Smooth muscle cell (in vitro differentiated cells): ENCODE measurements at regions not wholly inside any gene's neighbourhood (a gene's known extent, or its start where the extent isn't known, plus 50 kb on each side); places are given as distances from the start of the nearest gene placed in this dataset.

ENCODE experiments used
- DNase-seq: peaks from one replicate; lab custom pipeline; 2025; ENCODE audit not compliant: unreplicated experiment; lab: John Stamatoyannopoulos, UW
- H2AFZ ChIP-seq: fragments of 200-600 bp; sonication (generic); 2 replicates; pipeline ENCODE4 v1.6.0; 2016; ENCODE audit warnings: antibody characterized with exemption, low read depth, mild to moderate bottlenecking
- H3F3A ChIP-seq: fragments of 200-600 bp; sonication (generic); 2 replicates; pipeline ENCODE4 v1.6.0; 2017; ENCODE audit warnings: antibody characterized with exemption, low read depth
- H3K27ac ChIP-seq: fragments of 200-600 bp; sonication (generic); 2 replicates; pipeline ENCODE4 v1.5.1; 2016; ENCODE audit warnings: low read depth, mild to moderate bottlenecking
- H3K27me3 ChIP-seq: fragments of 200-600 bp; sonication (generic); 2 replicates; pipeline ENCODE4 v1.6.1; 2016; ENCODE audit warnings: low read depth, mild to moderate bottlenecking
- H3K36me3 ChIP-seq: fragments of 200-600 bp; sonication (generic); 2 replicates; pipeline ENCODE4 v1.5.1; 2016; ENCODE audit warnings: low read depth
- H3K4me1 ChIP-seq: fragments of 200-600 bp; sonication (generic); 2 replicates; pipeline ENCODE4 v1.5.1; 2016; ENCODE audit warnings: low read depth
- H3K4me2 ChIP-seq: fragments of 200-600 bp; sonication (generic); 2 replicates; pipeline ENCODE4 v1.6.0; 2016; ENCODE audit warnings: mild to moderate bottlenecking
- H3K4me3 ChIP-seq: fragments of 200-600 bp; sonication (generic); 2 replicates; pipeline ENCODE4 v1.5.1; 2016; ENCODE audit warnings: mild to moderate bottlenecking
- H3K79me2 ChIP-seq: fragments of 200-600 bp; sonication (generic); 2 replicates; pipeline ENCODE4 v1.6.0; 2016; ENCODE audit warnings: low read depth, mild to moderate bottlenecking
- H3K9ac ChIP-seq: fragments of 200-600 bp; sonication (generic); 2 replicates; pipeline ENCODE4 v1.6.0; 2016; ENCODE audit warnings: low read depth
- H3K9me3 ChIP-seq: fragments of 200-600 bp; sonication (generic); replicated peaks from 2 replicates; pipeline ENCODE4 v1.5.1; 2016; ENCODE audit warnings: low read depth
- H4K20me1 ChIP-seq: fragments of 200-600 bp; sonication (generic); 2 replicates; pipeline ENCODE4 v1.6.0; 2016; ENCODE audit warnings: low read depth
- CTCF ChIP-seq: fragments of 200-600 bp; sonication (generic); IDR thresholded peaks from 2 replicates; pipeline ENCODE4 v1.5.1; 2017; ENCODE audit warnings: borderline replicate concordance, mild to moderate bottlenecking, antibody characterized with exemption; ENCODE audit not compliant: insufficient read depth, poor library complexity, severe bottlenecking
- WGBS: methylation state at CpG from one replicate; pipeline ENCODE4 v1.1.7; 2016; ENCODE audit warnings: low lambda C conversion rate; 5-methylcytosine and 5-hydroxymethylcytosine counted together

- H3K9ac ChIP-seq: no peak overlapping the region
- no peaks in the 10 kb centered on the region for H4K20me1 ChIP-seq
- H3K4me1 ChIP-seq: no peaks in the 10 kb centered on the region
- H3K4me3 ChIP-seq: no peak overlapping the region
- no peak overlapping the region for H3K27ac ChIP-seq
- H3F3A ChIP-seq: no peaks in the 10 kb centered on the region
- H3K36me3 ChIP-seq: no peaks in the 10 kb centered on the region
- no peak for TF ChIP-seq CTCF
- no peak overlapping the region for H3K4me2 ChIP-seq
- no peaks in the 10 kb centered on the region for H3K9me3 ChIP-seq
- no peak overlapping the region for H2AFZ ChIP-seq
- no peaks in the 10 kb centered on the region for H3K27me3 ChIP-seq
- no peaks in the 10 kb centered on the region for H3K79me2 ChIP-seq
- no peak for DNase-seq
These were observed 150.3 kb downstream of the DMRTA2 start for GRCh38 chr1:50272912-50273311.

- no peaks in the 10 kb centered on the region for H3K4me1 ChIP-seq
- H3K9me3 ChIP-seq: no peaks in the 10 kb centered on the region
- H3K79me2 ChIP-seq: no peaks in the 10 kb centered on the region
- H2AFZ ChIP-seq: no peak overlapping the region
- DNase-seq: no peak
- 66% methylated on average over 2 of the region's 2 CpGs for WGBS
- H3K27me3 ChIP-seq: no peaks in the 10 kb centered on the region
- no peaks in the 10 kb centered on the region for H3F3A ChIP-seq
- H3K36me3 ChIP-seq: no peaks in the 10 kb centered on the region
- no peak overlapping the region for H3K27ac ChIP-seq
- no peaks in the 10 kb centered on the region for H4K20me1 ChIP-seq
- H3K9ac ChIP-seq: no peak overlapping the region
- H3K4me3 ChIP-seq: no peak overlapping the region
- H3K4me2 ChIP-seq: no peak overlapping the region
- TF ChIP-seq CTCF: peak; percentile 28
These were observed 151.2 kb downstream of the DMRTA2 start for GRCh38 chr1:50271968-50272578.

- TF ChIP-seq CTCF: no peak
- no peaks in the 10 kb centered on the region for H3K27me3 ChIP-seq
These were observed 151.9 kb downstream of the DMRTA2 start for GRCh38 chr1:50271337-50271736.

GRCh38 chr1:50270926-50271325 lies 152.3 kb downstream of the DMRTA2 start:
- H3K79me2 ChIP-seq: no peaks in the 10 kb centered on the region
- DNase-seq: no peak
- H3K4me3 ChIP-seq: no peak overlapping the region
- no peak overlapping the region for H3K4me2 ChIP-seq
- WGBS: 67% methylated on average over 1 of the region's 3 CpGs
- H3K27ac ChIP-seq: no peak overlapping the region
- no peaks in the 10 kb centered on the region for H3F3A ChIP-seq
- H3K9me3 ChIP-seq: no peaks in the 10 kb centered on the region
- no peaks in the 10 kb centered on the region for H4K20me1 ChIP-seq
- H3K36me3 ChIP-seq: no peaks in the 10 kb centered on the region
- no peak for TF ChIP-seq CTCF
- H3K4me1 ChIP-seq: no peaks in the 10 kb centered on the region
- H3K27me3 ChIP-seq: no peaks in the 10 kb centered on the region
- no peak overlapping the region for H2AFZ ChIP-seq
- no peak overlapping the region for H3K9ac ChIP-seq

More at GRCh38 chr1:50271337-50271736, 151.9 kb downstream of the DMRTA2 start:
- Histone ChIP-seq H3K4me2 (no peak overlapping the region), H3K4me3 (no peak overlapping the region), H4K20me1 (no peaks in the 10 kb centered on the region), H3F3A (no peaks in the 10 kb centered on the region), H3K36me3 (no peaks in the 10 kb centered on the region), H2AFZ (no peak overlapping the region), H3K27ac (no peak overlapping the region), H3K9me3 (no peaks in the 10 kb centered on the region), H3K79me2 (no peaks in the 10 kb centered on the region), H3K4me1 (no peaks in the 10 kb centered on the region), H3K9ac (no peak overlapping the region)
- 64% methylated on average over 2 of the region's 2 CpGs for WGBS
- no peak for DNase-seq
